ENCODE measurements at regions not wholly inside any gene's neighbourhood (a gene's known extent, or its start where the extent isn't known, plus 50 kb on each side); places are given as distances from the start of the nearest gene placed in this dataset.

DNA sequence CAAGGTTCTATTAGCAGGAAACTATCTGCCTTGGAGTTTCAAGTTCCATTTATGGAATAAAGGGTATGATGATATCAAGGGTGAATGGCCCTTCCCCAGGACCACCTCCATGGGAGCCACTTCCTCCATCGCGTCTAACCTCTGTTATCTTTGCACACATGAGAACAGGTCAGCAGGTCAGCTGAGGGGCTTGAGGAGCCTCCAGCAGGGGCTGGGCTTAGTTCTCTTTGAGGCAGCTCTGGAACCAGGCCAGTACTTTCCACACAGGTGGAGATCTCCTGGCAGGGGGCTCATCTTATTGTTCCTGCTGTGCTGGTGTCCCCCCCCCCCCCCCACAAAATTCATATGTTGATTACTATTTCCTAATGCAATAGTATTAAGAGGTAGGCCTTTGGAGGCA lies 472.2 kb upstream of the ZMIZ1 start (continued):
- TF ChIP-seq, protein P1, sequence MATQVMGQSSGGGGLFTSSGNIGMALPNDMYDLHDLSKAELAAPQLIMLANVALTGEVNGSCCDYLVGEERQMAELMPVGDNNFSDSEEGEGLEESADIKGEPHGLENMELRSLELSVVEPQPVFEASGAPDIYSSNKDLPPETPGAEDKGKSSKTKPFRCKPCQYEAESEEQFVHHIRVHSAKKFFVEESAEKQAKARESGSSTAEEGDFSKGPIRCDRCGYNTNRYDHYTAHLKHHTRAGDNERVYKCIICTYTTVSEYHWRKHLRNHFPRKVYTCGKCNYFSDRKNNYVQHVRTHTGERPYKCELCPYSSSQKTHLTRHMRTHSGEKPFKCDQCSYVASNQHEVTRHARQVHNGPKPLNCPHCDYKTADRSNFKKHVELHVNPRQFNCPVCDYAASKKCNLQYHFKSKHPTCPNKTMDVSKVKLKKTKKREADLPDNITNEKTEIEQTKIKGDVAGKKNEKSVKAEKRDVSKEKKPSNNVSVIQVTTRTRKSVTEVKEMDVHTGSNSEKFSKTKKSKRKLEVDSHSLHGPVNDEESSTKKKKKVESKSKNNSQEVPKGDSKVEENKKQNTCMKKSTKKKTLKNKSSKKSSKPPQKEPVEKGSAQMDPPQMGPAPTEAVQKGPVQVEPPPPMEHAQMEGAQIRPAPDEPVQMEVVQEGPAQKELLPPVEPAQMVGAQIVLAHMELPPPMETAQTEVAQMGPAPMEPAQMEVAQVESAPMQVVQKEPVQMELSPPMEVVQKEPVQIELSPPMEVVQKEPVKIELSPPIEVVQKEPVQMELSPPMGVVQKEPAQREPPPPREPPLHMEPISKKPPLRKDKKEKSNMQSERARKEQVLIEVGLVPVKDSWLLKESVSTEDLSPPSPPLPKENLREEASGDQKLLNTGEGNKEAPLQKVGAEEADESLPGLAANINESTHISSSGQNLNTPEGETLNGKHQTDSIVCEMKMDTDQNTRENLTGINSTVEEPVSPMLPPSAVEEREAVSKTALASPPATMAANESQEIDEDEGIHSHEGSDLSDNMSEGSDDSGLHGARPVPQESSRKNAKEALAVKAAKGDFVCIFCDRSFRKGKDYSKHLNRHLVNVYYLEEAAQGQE (IDR thresholded peaks at IDR 0.05; ENCODE audit: low read depth, low read length), result no peak
- TF ChIP-seq NFIC (IDR thresholded peaks at IDR 0.05; ENCODE audit: borderline replicate concordance), result no peak

DNA sequence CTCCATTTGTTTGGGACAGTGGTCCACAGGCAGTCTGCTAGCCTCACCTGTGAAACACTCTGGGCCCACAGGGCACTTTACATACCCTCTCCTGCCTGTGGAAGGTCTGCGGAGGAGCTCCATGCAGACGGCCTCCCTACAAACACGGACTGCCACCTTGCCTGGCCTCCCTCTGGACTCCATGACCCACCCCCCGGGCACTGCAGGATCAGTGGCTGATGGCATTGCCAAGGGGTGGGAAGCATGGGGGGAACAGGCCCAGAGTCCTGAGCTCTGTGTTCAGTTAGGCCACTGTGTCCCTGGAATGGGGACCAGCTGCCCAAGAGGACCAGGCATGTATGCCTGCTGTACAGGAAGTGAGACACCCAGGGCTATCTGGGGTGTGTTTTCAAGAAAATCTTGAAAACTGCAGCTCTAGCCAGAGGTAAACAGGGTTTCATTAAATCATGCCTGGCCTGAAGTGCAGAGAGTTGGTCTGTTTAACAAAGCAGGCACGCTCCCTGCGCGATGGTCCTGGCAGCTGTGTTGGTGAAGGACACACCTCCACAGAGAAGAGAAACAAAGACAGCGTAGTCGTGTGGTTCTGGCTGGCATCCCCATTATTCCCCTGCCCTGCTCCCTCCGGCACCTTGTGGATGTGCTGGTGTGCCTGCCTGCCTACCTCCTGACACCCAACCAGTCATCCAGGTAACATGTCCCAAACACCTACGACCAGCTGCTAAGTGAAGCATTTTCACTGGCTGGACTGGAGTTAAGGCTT lies 470.8 kb upstream of the ZMIZ1 start:
- no peaks in the 10 kb centered on the region; the same call in 1 of the 2 replicates for H3K27me3 ChIP-seq (ENCODE audit: insufficient read depth)
- no peaks in the 10 kb centered on the region for H4K20me1 ChIP-seq (ENCODE audit: insufficient read depth)
- 94% methylated on average over 5 of the region's 11 CpGs for WGBS (ENCODE audit: low lambda C conversion rate)
- H2AFZ ChIP-seq (ENCODE audit: low read depth), result no peak overlapping the region
- no peak overlapping the region for H3K4me3 ChIP-seq (ENCODE audit: low read depth in 2 of 2, low read length in 1 of 2)
- H3F3A ChIP-seq (replicated peaks; ENCODE audit: insufficient read depth), result no peaks in the 10 kb centered on the region
- no peak overlapping the region for H3K4me2 ChIP-seq
- CTCF ChIA-PET, result interaction anchor here (1.0 to 1.2 kb wide), 2 partner anchors 11 to 20 kb away, joined by 3 to 4 read pairs; no protein-coding TSS in a partner anchor
- no peaks in the 10 kb centered on the region for H3K79me2 ChIP-seq (ENCODE audit: insufficient read depth)
- POLR2A ChIA-PET, result interaction anchor here (0.6 kb wide), 1 partner anchor 489 kb away, joined by 3 read pairs; no protein-coding TSS in a partner anchor
- H3K4me1 ChIP-seq (ENCODE audit: control insufficient read depth in 1 of 2, insufficient read depth in 2 of 2, low read depth in 1 of 2, low read length in 1 of 2), result peaks cover 0 to 19% of the 10 kb centered on the region in 2 experiments; a peak in 1 of 4 replicates
- no peaks in the 10 kb centered on the region for H3K9me2 ChIP-seq
- DNase-seq, result no peak
- no peak overlapping the region for H3K9ac ChIP-seq
- TF ChIP-seq POLR2AphosphoS5 (IDR thresholded peaks at IDR 0.05; ENCODE audit: low read depth, low read length), result no peak
- no peak for TF ChIP-seq RCOR1 (IDR thresholded peaks at IDR 0.05; ENCODE audit: low read length)
- TF ChIP-seq GATA2 (CRISPR knock-in tag; IDR thresholded peaks at IDR 0.05), result no peak
- TF ChIP-seq EZH2phosphoT487 (IDR thresholded peaks at IDR 0.05; ENCODE audit: borderline replicate concordance, low read depth), result no peak
- TF ChIP-seq NFIC (IDR thresholded peaks at IDR 0.05; ENCODE audit: borderline replicate concordance), result no peak
- no peak for TF ChIP-seq NRF1 (IDR thresholded peaks at IDR 0.05; ENCODE audit: low read depth, low read length)
- no peak for TF ChIP-seq FOXM1 (IDR thresholded peaks at IDR 0.05; ENCODE audit: low read depth)
- TF ChIP-seq, protein P1 (IDR thresholded peaks at IDR 0.05; ENCODE audit: low read depth, low read length), result no peak
- TF ChIP-seq RFX5 (IDR thresholded peaks at IDR 0.05; ENCODE audit: low read length), result no peak
- TF ChIP-seq, protein P2, sequence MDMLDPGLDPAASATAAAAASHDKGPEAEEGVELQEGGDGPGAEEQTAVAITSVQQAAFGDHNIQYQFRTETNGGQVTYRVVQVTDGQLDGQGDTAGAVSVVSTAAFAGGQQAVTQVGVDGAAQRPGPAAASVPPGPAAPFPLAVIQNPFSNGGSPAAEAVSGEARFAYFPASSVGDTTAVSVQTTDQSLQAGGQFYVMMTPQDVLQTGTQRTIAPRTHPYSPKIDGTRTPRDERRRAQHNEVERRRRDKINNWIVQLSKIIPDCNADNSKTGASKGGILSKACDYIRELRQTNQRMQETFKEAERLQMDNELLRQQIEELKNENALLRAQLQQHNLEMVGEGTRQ (IDR thresholded peaks at IDR 0.05; ENCODE audit: borderline replicate concordance, low read depth, low read length), result no peak
- TF ChIP-seq, protein P3, sequence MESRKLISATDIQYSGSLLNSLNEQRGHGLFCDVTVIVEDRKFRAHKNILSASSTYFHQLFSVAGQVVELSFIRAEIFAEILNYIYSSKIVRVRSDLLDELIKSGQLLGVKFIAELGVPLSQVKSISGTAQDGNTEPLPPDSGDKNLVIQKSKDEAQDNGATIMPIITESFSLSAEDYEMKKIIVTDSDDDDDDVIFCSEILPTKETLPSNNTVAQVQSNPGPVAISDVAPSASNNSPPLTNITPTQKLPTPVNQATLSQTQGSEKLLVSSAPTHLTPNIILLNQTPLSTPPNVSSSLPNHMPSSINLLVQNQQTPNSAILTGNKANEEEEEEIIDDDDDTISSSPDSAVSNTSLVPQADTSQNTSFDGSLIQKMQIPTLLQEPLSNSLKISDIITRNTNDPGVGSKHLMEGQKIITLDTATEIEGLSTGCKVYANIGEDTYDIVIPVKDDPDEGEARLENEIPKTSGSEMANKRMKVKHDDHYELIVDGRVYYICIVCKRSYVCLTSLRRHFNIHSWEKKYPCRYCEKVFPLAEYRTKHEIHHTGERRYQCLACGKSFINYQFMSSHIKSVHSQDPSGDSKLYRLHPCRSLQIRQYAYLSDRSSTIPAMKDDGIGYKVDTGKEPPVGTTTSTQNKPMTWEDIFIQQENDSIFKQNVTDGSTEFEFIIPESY (IDR thresholded peaks at IDR 0.05; ENCODE audit: borderline replicate concordance, low read depth), result no peak
- H3K9me3 ChIP-seq, result no peaks in the 10 kb centered on the region
- no peaks in the 10 kb centered on the region for H3K36me3 ChIP-seq (replicated peaks in 1 of 2; ENCODE audit: control insufficient read depth in 1 of 2, insufficient read depth in 2 of 2, low read length in 1 of 2)
- peak overlapping the region in 1 of 2 experiments; percentile 82; a peak in 2 of 4 replicates for H3K27ac ChIP-seq (ENCODE audit: low read depth in 2 of 2, low read length in 1 of 2)
